Ovary (tissue), 3 donors: ENCODE measurements at regions not wholly inside any gene's neighbourhood (a gene's known extent, or its start where the extent isn't known, plus 50 kb on each side); places are given as distances from the start of the nearest gene placed in this dataset.

Source experiments
- POLR2A ChIP-seq: fragments of 450-650 bp; IDR thresholded peaks from one replicate; pipeline ENCODE4 v1.6.1; 2017; ENCODE audit warnings: antibody characterized with exemption, mild to moderate bottlenecking, moderate library complexity
- TF ChIP-seq, protein P1 (sequence below), 3 donors: fragments of 450-650 bp in 2 of 3; fragments of 200-600 bp in 1 of 3; IDR thresholded peaks; one replicate each; pipeline versions ENCODE4 v1.5.1 to v1.8.0; 2016 to 2022; ENCODE audit warnings: antibody characterized with exemption in 3 of 3, mild to moderate bottlenecking in 1 of 3
- donor health status: DM: no; HTN: no; CAD: no.

DNA sequence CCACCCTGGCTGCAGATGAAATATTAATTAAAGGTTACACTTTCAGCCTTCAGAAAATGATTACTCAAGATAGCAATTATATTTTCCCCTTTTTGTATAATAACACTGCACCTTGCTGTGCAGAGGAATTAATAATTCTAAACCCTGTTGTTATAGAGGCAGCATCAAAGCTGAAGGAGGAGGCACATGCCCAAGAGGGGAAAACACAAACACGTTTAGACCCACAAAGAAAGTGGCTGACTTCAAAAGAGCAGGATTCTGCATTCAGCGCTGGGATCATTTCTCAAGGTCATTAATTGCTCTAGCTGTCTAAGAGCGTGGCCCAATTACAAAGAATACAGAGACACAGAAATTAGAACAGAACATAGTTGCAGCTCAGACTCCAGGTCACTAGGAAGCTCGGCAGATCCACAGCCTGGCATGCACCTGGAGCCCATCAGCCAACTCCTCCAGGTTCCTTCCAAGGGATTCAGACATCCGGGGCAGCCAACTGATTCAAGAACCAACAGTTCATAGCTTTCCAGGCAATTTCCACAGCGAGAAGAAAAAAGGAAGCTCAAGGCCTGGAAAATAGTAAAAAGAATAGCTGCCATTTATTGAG lies 102.3 kb upstream of the ID2 start:
- TF ChIP-seq, protein P1, sequence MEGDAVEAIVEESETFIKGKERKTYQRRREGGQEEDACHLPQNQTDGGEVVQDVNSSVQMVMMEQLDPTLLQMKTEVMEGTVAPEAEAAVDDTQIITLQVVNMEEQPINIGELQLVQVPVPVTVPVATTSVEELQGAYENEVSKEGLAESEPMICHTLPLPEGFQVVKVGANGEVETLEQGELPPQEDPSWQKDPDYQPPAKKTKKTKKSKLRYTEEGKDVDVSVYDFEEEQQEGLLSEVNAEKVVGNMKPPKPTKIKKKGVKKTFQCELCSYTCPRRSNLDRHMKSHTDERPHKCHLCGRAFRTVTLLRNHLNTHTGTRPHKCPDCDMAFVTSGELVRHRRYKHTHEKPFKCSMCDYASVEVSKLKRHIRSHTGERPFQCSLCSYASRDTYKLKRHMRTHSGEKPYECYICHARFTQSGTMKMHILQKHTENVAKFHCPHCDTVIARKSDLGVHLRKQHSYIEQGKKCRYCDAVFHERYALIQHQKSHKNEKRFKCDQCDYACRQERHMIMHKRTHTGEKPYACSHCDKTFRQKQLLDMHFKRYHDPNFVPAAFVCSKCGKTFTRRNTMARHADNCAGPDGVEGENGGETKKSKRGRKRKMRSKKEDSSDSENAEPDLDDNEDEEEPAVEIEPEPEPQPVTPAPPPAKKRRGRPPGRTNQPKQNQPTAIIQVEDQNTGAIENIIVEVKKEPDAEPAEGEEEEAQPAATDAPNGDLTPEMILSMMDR (IDR thresholded peaks at IDR 0.05) = no peak
- TF ChIP-seq POLR2A = no peak
